SJSA1 (cell line): ENCODE measurements at regions not wholly inside any gene's neighbourhood (a gene's known extent, or its start where the extent isn't known, plus 50 kb on each side); places are given as distances from the start of the nearest gene placed in this dataset.
"Not testable (repeated sequence)": the region's sequence is repeated elsewhere in the genome, so short reads cannot be mapped to it uniquely, and the experiment has no call there.

ENCODE experiments used
- DNase-seq, 2 experiments: peaks; one replicate each; pipeline ENCODE4 v3.0.0-alpha.2; 2015 to 2020; ENCODE audit warnings: low spot score in 2 of 2, low read depth in 1 of 2
- H3K27ac ChIP-seq: fragments of 250-450 bp; sonication (Bioruptor Pico); 2 replicates; pipeline ENCODE4 v1.5.1; 2020; ENCODE audit warnings: mild to moderate bottlenecking, moderate library complexity
- H3K27me3 ChIP-seq: fragments of 250-450 bp; sonication (Bioruptor Pico); replicated peaks from 2 replicates; pipeline ENCODE4 v1.5.1; 2020; ENCODE audit warnings: mild to moderate bottlenecking, moderate library complexity
- H3K36me3 ChIP-seq: fragments of 250-450 bp; sonication (Bioruptor Pico); 2 replicates; pipeline ENCODE4 v1.5.1; 2020; ENCODE audit warnings: mild to moderate bottlenecking
- H3K4me1 ChIP-seq: fragments of 250-450 bp; sonication (Bioruptor Pico); replicated peaks from 2 replicates; pipeline ENCODE4 v1.6.1; 2021; ENCODE audit warnings: mild to moderate bottlenecking
- H3K4me3 ChIP-seq: fragments of 250-450 bp; sonication (Bioruptor Pico); 2 replicates; pipeline ENCODE4 v1.5.1; 2020; ENCODE audit warnings: mild to moderate bottlenecking
- H3K9me3 ChIP-seq: fragments of 250-450 bp; sonication (Bioruptor Pico); replicated peaks from 2 replicates; pipeline ENCODE4 v1.5.1; 2020; ENCODE audit warnings: mild to moderate bottlenecking

DNA sequence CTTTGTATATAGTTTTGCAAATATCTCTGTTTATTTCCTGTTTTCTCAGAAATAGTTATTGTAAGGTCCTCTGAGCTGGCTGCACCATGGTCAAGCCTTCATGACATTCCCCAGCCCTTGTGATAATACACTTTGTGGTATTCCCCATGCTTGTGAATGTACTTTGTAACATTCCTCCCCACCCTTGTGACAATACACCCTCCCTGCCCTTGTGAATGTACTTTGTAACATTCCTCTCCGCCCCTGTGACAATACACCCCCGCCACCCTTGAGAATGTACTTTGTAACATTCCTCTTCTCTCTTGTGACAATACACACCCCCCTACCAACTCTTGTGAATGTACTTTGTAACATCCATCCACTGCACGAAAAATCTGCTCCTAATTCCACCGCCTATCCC is 530.7 kb downstream of the CENPC start:
- peak; percentile 79 to 86 for DNase-seq
- no peaks in the 10 kb centered on the region for H3K36me3 ChIP-seq

DNA sequence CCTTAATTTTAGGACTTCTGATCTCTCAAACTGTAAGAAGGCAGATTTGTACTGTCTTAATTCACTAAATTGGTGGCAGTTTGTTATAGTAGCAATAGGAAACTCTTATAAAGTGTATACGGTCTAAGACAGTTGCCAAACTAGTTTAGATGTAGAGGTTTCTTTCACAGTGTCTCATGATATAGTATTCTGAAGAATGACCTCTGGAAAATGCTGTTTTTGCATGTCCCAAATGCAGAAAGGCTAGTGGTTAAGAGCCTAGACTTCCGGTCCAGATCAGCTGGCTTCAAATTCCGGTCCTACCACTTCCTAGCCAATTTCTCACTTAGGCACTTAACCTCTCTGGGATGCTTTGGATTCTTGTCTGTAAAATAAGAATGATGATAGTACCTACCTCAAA is 538.5 kb downstream of the CENPC start:
- Histone ChIP-seq H3K27ac (peak overlapping the region; percentile 90), H3K27me3 (no peaks in the 10 kb centered on the region), H3K9me3 (no peaks in the 10 kb centered on the region), H3K36me3 (no peaks in the 10 kb centered on the region), H3K4me1 (peaks cover 9% of the 10 kb centered on the region), H3K4me3 (no peak overlapping the region)
- peak in 1 of 2 experiments; percentile 65 for DNase-seq

More for the DNA sequence above, 530.7 kb downstream of the CENPC start:
- H3K4me1 ChIP-seq, result peaks cover 28% of the 10 kb centered on the region
- H3K4me3 ChIP-seq, result no peak overlapping the region
- H3K9me3 ChIP-seq, result 0 out of 2 replicates have a peak, but pooled peaks cover 2% of the 10 kb centered on the region
- H3K27me3 ChIP-seq, result no peaks in the 10 kb centered on the region
- H3K27ac ChIP-seq, result peak overlapping the region; percentile 51

DNA sequence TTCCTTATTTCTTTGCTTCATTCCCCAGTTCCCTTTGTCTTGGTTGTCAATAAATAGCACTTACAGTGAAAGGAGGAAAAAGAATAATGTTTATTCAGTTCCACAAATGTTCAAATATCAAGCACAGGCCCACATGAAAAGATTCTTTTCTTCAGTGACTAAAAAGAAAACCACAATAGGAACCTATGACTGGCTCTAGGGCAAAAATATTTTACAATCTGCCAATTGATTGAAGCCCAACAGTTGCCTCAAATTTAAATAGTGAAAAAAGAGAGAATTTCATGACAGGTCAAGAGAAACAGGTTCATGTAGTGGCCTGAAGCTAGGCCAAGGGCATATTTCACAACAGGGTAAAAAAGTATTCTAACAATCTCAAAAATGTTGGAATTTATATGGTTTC is 553.8 kb downstream of the CENPC start:
- Histone ChIP-seq H3K36me3 (no peaks in the 10 kb centered on the region), H3K27me3 (no peaks in the 10 kb centered on the region), H3K4me3 (no peak overlapping the region), H3K4me1 (no peaks in the 10 kb centered on the region), H3K27ac (no peak overlapping the region), H3K9me3 (no peaks in the 10 kb centered on the region; the same call in 1 of the 2 replicates)
- no peak for DNase-seq

DNA sequence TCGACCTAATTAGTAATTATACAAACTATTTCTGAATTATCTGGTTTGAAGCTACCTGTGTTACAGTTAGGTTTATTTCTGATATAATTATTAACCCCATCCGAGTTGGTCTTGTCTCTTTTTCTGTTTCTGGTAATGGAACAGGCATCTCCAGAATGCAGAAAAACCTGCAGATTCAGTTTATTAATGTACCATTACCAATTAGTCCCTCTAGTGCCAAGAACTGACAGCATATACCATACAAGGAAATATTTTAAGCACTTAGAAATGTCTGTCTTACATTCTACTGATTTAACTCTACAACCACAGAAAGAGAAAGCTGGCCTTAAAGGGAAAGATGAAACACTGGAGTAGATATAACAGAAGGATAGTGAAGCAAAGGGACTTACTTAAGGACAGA is 570.6 kb downstream of the CENPC start:
- no peaks in the 10 kb centered on the region; the same call in 1 of the 2 replicates for H3K9me3 ChIP-seq
- no peaks in the 10 kb centered on the region for H3K27me3 ChIP-seq
- DNase-seq, result no peak
- no peak overlapping the region for H3K27ac ChIP-seq
- 0 out of 2 replicates have a peak, but pooled peaks cover 3% of the 10 kb centered on the region for H3K4me1 ChIP-seq
- no peaks in the 10 kb centered on the region for H3K36me3 ChIP-seq
- H3K4me3 ChIP-seq, result no peak overlapping the region

GRCh38 chr4:66972087-66972486 is 573.2 kb downstream of the CENPC start:
- Histone ChIP-seq H3K4me1 (0 out of 2 replicates have a peak, but pooled peaks cover 3% of the 10 kb centered on the region), H3K36me3 (no peaks in the 10 kb centered on the region), H3K9me3 (no peaks in the 10 kb centered on the region), H3K4me3 (no peak overlapping the region), H3K27ac (no peak overlapping the region), H3K27me3 (no peaks in the 10 kb centered on the region)
- DNase-seq, result peak in 1 of 2 experiments; percentile 11

- Histone ChIP-seq H3K4me3 (no peak overlapping the region), H3K27me3 (no peaks in the 10 kb centered on the region), H3K9me3 (no peaks in the 10 kb centered on the region; the same call in 1 of the 2 replicates), H3K36me3 (no peaks in the 10 kb centered on the region), H3K27ac (no peak overlapping the region), H3K4me1 (no peaks in the 10 kb centered on the region)
- no peak for DNase-seq
These were observed 580.8 kb downstream of the CENPC start for GRCh38 chr4:66964467-66964866.

- Histone ChIP-seq H3K4me3 (no peak overlapping the region), H3K27ac (no peak overlapping the region), H3K9me3 (no peaks in the 10 kb centered on the region; the same call in 1 of the 2 replicates), H3K36me3 (no peaks in the 10 kb centered on the region), H3K4me1 (no peaks in the 10 kb centered on the region), H3K27me3 (no peaks in the 10 kb centered on the region)
- no peak for DNase-seq
These were observed 582.2 kb downstream of the CENPC start for GRCh38 chr4:66963084-66963483.

GRCh38 chr4:66959207-66959606 is 586.1 kb downstream of the CENPC start:
- no peak for DNase-seq
- no peaks in the 10 kb centered on the region; the same call in 1 of the 2 replicates for H3K9me3 ChIP-seq
- H3K36me3 ChIP-seq, result no peaks in the 10 kb centered on the region
- H3K4me3 ChIP-seq, result no peak overlapping the region
- no peaks in the 10 kb centered on the region for H3K4me1 ChIP-seq
- H3K27me3 ChIP-seq, result no peaks in the 10 kb centered on the region
- H3K27ac ChIP-seq, result no peak overlapping the region

DNA sequence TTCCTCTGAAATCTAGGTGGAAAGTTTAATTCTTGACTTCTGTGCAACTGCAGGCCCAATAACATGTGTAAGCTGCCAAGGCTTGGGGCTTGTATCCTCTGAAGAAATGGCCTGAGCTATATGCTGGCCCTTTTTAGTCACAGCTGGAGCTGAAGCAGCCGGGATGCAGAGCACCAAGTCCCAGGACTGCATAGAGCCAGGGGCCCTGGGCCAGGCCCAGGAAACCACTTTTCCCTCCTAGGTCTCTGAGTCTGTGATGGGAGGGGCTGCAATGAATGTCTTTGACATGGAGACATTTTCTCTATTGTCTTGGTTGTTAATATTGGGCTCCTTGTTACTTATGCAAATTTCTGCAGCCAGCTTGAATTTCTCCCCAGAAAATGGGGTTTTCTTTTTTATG is 588.5 kb downstream of the CENPC start:
- no peaks in the 10 kb centered on the region for H3K36me3 ChIP-seq
- H3K4me1 ChIP-seq, result no peaks in the 10 kb centered on the region
- H3K27ac ChIP-seq, result no peak overlapping the region
- no peaks in the 10 kb centered on the region for H3K27me3 ChIP-seq
- DNase-seq, result no peak
- no peaks in the 10 kb centered on the region; the same call in 1 of the 2 replicates for H3K9me3 ChIP-seq
- H3K4me3 ChIP-seq, result no peak overlapping the region

GRCh38 chr4:66956426-66956825 is 588.9 kb downstream of the CENPC start:
- no peak for DNase-seq
- H3K27ac ChIP-seq, result no peak overlapping the region
- no peaks in the 10 kb centered on the region for H3K36me3 ChIP-seq
- no peaks in the 10 kb centered on the region for H3K4me1 ChIP-seq
- H3K9me3 ChIP-seq, result no peaks in the 10 kb centered on the region; the same call in 1 of the 2 replicates
- H3K4me3 ChIP-seq, result no peak overlapping the region
- no peaks in the 10 kb centered on the region for H3K27me3 ChIP-seq

DNA sequence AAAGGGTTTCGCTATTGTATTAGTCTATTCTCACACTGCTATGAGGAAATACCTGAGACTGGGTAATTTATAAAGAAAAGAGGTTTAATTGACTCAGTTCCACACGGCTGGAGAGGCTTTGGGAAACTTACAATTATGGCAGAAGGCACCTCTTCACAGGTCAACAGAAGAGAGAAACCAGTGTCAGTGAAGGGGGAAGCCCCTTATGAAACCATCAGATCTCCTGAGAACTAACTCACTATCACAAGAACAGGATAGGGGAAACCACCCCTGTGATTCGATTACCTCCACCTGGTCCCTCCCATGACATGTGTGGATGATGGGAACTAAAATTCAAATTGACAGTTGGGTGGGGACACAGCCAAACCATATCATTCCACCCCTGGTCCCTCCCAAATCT is 589.5 kb downstream of the CENPC start:
- Histone ChIP-seq H3K9me3 (no peaks in the 10 kb centered on the region; the same call in 1 of the 2 replicates), H3K27me3 (no peaks in the 10 kb centered on the region), H3K4me1 (no peaks in the 10 kb centered on the region), H3K27ac (no peak overlapping the region), H3K4me3 (no peak overlapping the region), H3K36me3 (no peaks in the 10 kb centered on the region)
- no peak for DNase-seq

DNA sequence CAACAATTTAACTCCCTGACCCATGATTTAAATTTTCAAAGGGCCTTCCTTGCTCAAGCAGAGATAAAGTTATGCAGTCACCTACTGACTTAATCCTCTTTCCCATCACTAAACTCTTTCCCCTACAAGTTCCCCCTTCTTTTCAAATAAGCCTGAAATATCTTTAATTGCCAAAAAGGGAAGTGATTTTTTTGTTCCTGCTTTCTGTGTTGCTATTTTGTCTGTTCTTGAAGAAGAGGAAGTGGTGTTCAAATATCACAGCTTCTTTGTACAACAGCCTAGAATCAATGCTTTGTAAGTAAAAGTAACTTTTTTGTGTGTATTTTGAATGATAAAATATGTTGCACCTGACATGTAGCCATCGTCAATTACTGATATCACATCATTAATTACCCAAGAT is 595.9 kb downstream of the CENPC start:
- no peak for DNase-seq
- no peaks in the 10 kb centered on the region for H3K4me1 ChIP-seq
- H3K4me3 ChIP-seq, result no peak overlapping the region
- H3K9me3 ChIP-seq, result no peaks in the 10 kb centered on the region
- no peaks in the 10 kb centered on the region for H3K36me3 ChIP-seq
- no peaks in the 10 kb centered on the region for H3K27me3 ChIP-seq
- H3K27ac ChIP-seq, result no peak overlapping the region

GRCh38 chr4:66946761-66947160 is 598.5 kb downstream of the CENPC start:
- Histone ChIP-seq H3K4me1 (no peaks in the 10 kb centered on the region), H3K36me3 (no peaks in the 10 kb centered on the region), H3K27ac (no peak overlapping the region), H3K27me3 (no peaks in the 10 kb centered on the region), H3K9me3 (no peaks in the 10 kb centered on the region), H3K4me3 (no peak overlapping the region)
- DNase-seq, result no peak

GRCh38 chr4:66943112-66943511 is 602.2 kb downstream of the CENPC start:
- H3K4me3 ChIP-seq, result no peak overlapping the region
- no peaks in the 10 kb centered on the region for H3K9me3 ChIP-seq
- no peaks in the 10 kb centered on the region for H3K36me3 ChIP-seq
- no peaks in the 10 kb centered on the region for H3K4me1 ChIP-seq
- DNase-seq, result no peak
- no peak overlapping the region for H3K27ac ChIP-seq
- H3K27me3 ChIP-seq, result no peaks in the 10 kb centered on the region

- not testable (repeated sequence) for H3K4me3 ChIP-seq, H3K27me3 ChIP-seq, H3K4me1 ChIP-seq, DNase-seq, H3K36me3 ChIP-seq, H3K9me3 ChIP-seq, H3K27ac ChIP-seq
These were observed 613.3 kb downstream of the CENPC start for GRCh38 chr4:66931981-66932380.
